ENCODE measurements at regions not wholly inside any gene's neighbourhood (a gene's known extent, or its start where the extent isn't known, plus 50 kb on each side); places are given as distances from the start of the nearest gene placed in this dataset.
"Not testable (repeated sequence)": the region's sequence is repeated elsewhere in the genome, so short reads cannot be mapped to it uniquely, and the experiment has no call there.

DNA sequence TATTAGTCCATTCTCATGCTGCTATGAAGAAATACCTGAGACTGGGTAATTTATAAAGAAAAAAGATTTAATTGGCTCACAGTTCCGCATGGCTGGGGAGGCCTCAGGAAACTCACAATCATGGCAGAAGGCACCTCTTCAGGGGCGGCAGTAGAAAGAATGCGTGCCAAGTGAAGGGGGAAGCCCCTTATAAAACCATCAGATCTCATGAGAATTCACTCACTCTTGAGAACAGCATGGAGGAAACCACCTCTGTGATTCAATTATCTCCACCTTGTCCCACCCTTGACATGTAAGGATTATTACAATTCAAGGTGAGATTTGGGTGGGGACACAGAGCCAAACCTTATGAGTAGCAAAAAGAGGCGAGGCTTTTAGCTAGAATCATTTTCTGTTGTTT, 60.7 kb upstream of the P2RY1 start:
- H3K4me3 ChIP-seq (ENCODE audit: low read length in 3 of 3); H3K9ac ChIP-seq (ENCODE audit: low read depth in 1 of 3, low read length in 3 of 3); H3K27me3 ChIP-seq (ENCODE audit: control insufficient read depth in 3 of 3, insufficient read depth in 3 of 3, low read length in 3 of 3); H3K27ac ChIP-seq (ENCODE audit: low read depth, low read length); H3K9me3 ChIP-seq (ENCODE audit: control insufficient read depth in 3 of 3, low read length in 3 of 3); H3K36me3 ChIP-seq (ENCODE audit: control insufficient read depth in 3 of 3, insufficient read depth in 3 of 3, low read length in 3 of 3); H3K4me1 ChIP-seq (ENCODE audit: control insufficient read depth in 3 of 3, insufficient read depth in 3 of 3, low read length in 3 of 3): not testable (repeated sequence)

DNA sequence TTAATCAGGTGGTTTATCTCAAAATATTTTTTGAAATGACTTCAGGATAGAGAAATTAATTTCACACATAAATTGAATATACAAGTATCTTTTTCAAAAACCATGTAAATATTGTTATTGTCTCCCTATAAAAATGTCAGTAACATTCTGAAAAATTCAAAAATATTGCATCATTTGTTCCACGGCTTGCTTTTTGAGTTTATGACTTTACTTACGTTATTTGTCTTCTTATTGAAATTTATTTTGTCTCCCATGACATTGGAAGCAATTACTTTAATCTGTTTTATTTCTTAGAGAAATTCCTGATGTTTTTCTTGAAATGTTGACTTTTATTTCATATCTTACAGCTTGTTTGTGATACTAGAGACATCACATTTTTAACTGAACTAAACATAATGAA, 56.9 kb upstream of the P2RY1 start:
- Histone ChIP-seq H3K9me3 (ENCODE audit: control insufficient read depth in 3 of 3, low read length in 3 of 3) (no peaks in the 10 kb centered on the region), H3K36me3 (ENCODE audit: control insufficient read depth in 3 of 3, insufficient read depth in 3 of 3, low read length in 3 of 3) (no peaks in the 10 kb centered on the region), H3K27ac (ENCODE audit: low read depth, low read length) (no peak overlapping the region), H3K4me1 (ENCODE audit: control insufficient read depth in 3 of 3, insufficient read depth in 3 of 3, low read length in 3 of 3) (no peaks in the 10 kb centered on the region), H3K9ac (ENCODE audit: low read depth in 1 of 3, low read length in 3 of 3) (no peak overlapping the region), H3K27me3 (ENCODE audit: control insufficient read depth in 3 of 3, insufficient read depth in 3 of 3, low read length in 3 of 3) (no peaks in the 10 kb centered on the region), H3K4me3 (ENCODE audit: low read length in 3 of 3) (no peak overlapping the region)

DNA sequence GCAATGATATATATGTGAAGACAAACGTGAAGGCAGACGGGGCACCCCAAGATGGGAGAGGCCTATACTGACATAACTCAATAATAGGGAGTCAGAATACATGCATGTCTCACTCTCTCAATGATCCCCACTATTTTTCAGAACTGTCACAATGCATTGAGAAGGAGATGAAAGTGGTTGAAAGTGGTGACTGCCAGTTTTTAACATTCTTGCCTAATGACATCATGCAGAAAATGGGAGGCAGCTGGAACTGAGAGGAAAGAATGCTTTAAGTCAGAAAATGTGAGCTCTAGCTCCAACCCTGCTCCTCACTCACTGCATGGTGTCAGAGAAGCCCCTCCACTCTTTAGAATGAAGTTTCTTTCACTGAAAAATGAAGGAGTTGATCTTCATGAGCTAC, 55.3 kb upstream of the P2RY1 start:
- no peaks in the 10 kb centered on the region for H3K9me3 ChIP-seq (ENCODE audit: control insufficient read depth in 3 of 3, low read length in 3 of 3)
- H3K27me3 ChIP-seq (ENCODE audit: control insufficient read depth in 3 of 3, insufficient read depth in 3 of 3, low read length in 3 of 3): no peaks in the 10 kb centered on the region
- H3K36me3 ChIP-seq (ENCODE audit: control insufficient read depth in 3 of 3, insufficient read depth in 3 of 3, low read length in 3 of 3): no peaks in the 10 kb centered on the region
- H3K27ac ChIP-seq (ENCODE audit: low read depth, low read length): no peak overlapping the region
- H3K9ac ChIP-seq (ENCODE audit: low read depth in 1 of 3, low read length in 3 of 3): no peak overlapping the region
- H3K4me1 ChIP-seq (ENCODE audit: control insufficient read depth in 3 of 3, insufficient read depth in 3 of 3, low read length in 3 of 3): no peaks in the 10 kb centered on the region
- H3K4me3 ChIP-seq (ENCODE audit: low read length in 3 of 3): no peak overlapping the region

DNA sequence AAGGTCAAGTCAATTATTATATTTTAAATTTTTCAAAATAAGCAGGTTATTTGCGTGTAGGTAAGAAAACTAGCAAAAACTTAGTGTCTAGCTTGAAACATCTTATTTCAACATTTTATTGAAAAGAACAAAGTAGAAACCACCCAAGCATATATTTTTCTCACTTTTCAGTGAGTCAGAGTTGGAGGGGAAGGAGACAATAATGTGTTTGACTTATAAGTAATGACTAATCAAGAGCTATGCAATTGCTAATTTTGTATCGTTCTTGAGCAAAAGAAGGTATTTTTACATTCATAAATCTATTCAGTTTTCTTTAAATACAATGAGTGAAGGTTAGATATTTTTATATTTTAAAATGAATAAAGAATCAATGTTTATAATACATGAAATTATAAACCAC, 54.4 kb upstream of the P2RY1 start:
- H3K27me3 ChIP-seq (ENCODE audit: control insufficient read depth in 3 of 3, insufficient read depth in 3 of 3, low read length in 3 of 3): no peaks in the 10 kb centered on the region
- no peaks in the 10 kb centered on the region for H3K36me3 ChIP-seq (ENCODE audit: control insufficient read depth in 3 of 3, insufficient read depth in 3 of 3, low read length in 3 of 3)
- H3K9ac ChIP-seq (ENCODE audit: low read depth in 1 of 3, low read length in 3 of 3): no peak overlapping the region
- H3K4me3 ChIP-seq (ENCODE audit: low read length in 3 of 3): no peak overlapping the region
- no peaks in the 10 kb centered on the region for H3K4me1 ChIP-seq (ENCODE audit: control insufficient read depth in 3 of 3, insufficient read depth in 3 of 3, low read length in 3 of 3)
- H3K9me3 ChIP-seq (ENCODE audit: control insufficient read depth in 3 of 3, low read length in 3 of 3): no peaks in the 10 kb centered on the region
- no peak overlapping the region for H3K27ac ChIP-seq (ENCODE audit: low read depth, low read length)

DNA sequence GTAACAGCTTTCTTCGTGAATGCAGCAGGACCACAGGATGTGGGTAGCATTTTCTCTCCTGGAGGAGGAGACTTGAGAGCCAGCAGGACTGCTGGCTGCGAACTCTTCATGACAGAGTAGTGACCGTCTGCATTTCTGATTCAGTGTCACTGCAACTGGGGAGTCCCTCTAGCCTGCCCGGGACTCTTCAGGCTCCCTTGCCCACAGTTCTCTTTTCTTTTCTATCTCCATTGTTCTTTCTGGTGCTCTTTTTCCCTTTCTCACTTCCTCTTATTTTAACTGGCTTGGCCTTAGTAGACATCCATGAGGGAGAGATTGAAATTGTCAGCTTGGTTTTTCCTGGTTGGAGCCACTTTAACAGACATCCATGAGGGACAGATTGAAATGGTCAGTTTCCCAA, 49.9 kb upstream of the P2RY1 start:
- Histone ChIP-seq H3K4me3 (ENCODE audit: low read length in 3 of 3) (no peak overlapping the region), H3K27ac (ENCODE audit: low read depth, low read length) (no peak overlapping the region), H3K4me1 (ENCODE audit: control insufficient read depth in 3 of 3, insufficient read depth in 3 of 3, low read length in 3 of 3) (no peaks in the 10 kb centered on the region), H3K9me3 (ENCODE audit: control insufficient read depth in 3 of 3, low read length in 3 of 3) (no peaks in the 10 kb centered on the region), H3K27me3 (ENCODE audit: control insufficient read depth in 3 of 3, insufficient read depth in 3 of 3, low read length in 3 of 3) (no peaks in the 10 kb centered on the region), H3K36me3 (ENCODE audit: control insufficient read depth in 3 of 3, insufficient read depth in 3 of 3, low read length in 3 of 3) (no peaks in the 10 kb centered on the region), H3K9ac (ENCODE audit: low read depth in 1 of 3, low read length in 3 of 3) (no peak overlapping the region)

Data from skeletal muscle tissue (tissue), 3 donors.